HL-60 (cell line): ENCODE measurements at regions not wholly inside any gene's neighbourhood (a gene's known extent, or its start where the extent isn't known, plus 50 kb on each side); places are given as distances from the start of the nearest gene placed in this dataset.

Source experiments
- DNase-seq, 2 experiments: peaks; one replicate each; pipeline ENCODE4 v3.0.0-alpha.2; 2010 to 2020; ENCODE audit warnings: low read depth in 1 of 2, low spot score in 1 of 2
- H3K27ac ChIP-seq: fragments of 250-450 bp; sonication (Bioruptor Pico); replicated peaks from 2 replicates; pipeline ENCODE4 v1.5.1; 2020; ENCODE audit warnings: mild to moderate bottlenecking, moderate library complexity
- H3K27me3 ChIP-seq: fragments of 250-450 bp; sonication (Bioruptor Pico); 2 replicates; pipeline ENCODE4 v1.5.1; 2021; ENCODE audit warnings: mild to moderate bottlenecking, moderate library complexity; ENCODE audit not compliant: insufficient read depth, poor library complexity, severe bottlenecking
- H3K4me3 ChIP-seq: replicated peaks from 2 replicates; pipeline ENCODE4 v1.5.1; 2011; ENCODE audit warnings: mild to moderate bottlenecking, control low read depth, low read length; ENCODE audit not compliant: insufficient read depth
- GABPA ChIP-seq: IDR thresholded peaks from 2 replicates; pipeline ENCODE4 v1.6.1; 2012; ENCODE audit warnings: low read depth
- POLR2AphosphoS5 ChIP-seq: IDR thresholded peaks from 2 replicates; pipeline ENCODE4 v1.6.1; 2012; ENCODE audit warnings: low read depth
- SPI1 ChIP-seq: IDR thresholded peaks from 2 replicates; pipeline ENCODE4 v1.6.1; 2012; ENCODE audit warnings: low read depth, mild to moderate bottlenecking, borderline replicate concordance
- TF ChIP-seq, protein P1 (sequence below): IDR thresholded peaks from 2 replicates; pipeline ENCODE4 v1.6.1; 2012; ENCODE audit warnings: low read depth; ENCODE audit not compliant: insufficient replicate concordance
- TF ChIP-seq, protein P2 (sequence below): IDR thresholded peaks from one replicate; pipeline ENCODE4 v1.5.1; 2011; ENCODE audit warnings: low read length, control low read depth, inconsistent platforms; ENCODE audit not compliant: insufficient read depth

DNA sequence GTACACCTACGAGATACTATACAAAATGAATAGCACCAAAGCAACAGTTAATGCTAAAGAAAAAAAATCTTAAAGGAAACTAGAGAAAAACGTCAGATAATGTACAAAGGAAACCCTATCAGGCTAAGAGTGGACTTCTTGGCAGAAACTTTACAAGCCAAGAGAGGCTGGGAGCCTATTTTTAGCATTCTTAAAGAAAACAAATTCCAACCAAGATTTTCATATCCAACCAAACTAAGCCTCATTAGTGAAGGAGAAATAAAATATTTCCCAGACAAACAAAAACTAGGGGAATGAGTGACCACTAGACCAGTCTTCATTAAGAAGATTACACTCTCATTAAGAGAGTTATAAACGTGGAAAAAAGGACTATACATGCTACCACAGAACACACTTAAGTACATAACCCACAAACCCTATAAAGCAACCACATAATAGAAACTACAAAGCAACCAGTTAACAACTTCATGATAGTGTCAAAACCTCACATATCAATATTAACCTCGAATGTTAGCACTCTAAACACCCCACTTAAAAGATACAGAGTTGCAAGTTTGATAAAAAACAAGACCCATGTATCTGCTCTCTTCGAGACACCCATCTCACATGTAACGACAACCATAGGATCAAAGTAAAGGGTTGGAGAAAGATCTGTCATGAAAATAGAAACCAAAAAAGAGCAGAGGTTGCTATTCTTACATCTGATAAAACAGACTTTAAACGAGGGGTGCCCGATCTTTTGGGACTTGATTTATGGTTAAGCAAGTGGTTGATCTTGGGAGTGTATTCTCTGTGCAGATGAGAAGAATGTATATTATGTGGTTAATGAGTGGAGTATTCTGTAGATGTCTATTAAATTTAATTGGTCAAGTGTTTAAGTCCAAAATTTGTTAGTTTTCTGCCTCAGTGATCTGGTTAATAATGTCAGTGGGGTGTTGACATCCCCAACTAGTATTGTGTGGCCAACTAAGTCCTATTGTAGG, 1301.4 kb downstream of the PLA2G4A start:
- no peak overlapping the region for H3K27ac ChIP-seq
- H3K4me3 ChIP-seq: no peak overlapping the region
- TF ChIP-seq SPI1: no peak
- TF ChIP-seq, protein P1, sequence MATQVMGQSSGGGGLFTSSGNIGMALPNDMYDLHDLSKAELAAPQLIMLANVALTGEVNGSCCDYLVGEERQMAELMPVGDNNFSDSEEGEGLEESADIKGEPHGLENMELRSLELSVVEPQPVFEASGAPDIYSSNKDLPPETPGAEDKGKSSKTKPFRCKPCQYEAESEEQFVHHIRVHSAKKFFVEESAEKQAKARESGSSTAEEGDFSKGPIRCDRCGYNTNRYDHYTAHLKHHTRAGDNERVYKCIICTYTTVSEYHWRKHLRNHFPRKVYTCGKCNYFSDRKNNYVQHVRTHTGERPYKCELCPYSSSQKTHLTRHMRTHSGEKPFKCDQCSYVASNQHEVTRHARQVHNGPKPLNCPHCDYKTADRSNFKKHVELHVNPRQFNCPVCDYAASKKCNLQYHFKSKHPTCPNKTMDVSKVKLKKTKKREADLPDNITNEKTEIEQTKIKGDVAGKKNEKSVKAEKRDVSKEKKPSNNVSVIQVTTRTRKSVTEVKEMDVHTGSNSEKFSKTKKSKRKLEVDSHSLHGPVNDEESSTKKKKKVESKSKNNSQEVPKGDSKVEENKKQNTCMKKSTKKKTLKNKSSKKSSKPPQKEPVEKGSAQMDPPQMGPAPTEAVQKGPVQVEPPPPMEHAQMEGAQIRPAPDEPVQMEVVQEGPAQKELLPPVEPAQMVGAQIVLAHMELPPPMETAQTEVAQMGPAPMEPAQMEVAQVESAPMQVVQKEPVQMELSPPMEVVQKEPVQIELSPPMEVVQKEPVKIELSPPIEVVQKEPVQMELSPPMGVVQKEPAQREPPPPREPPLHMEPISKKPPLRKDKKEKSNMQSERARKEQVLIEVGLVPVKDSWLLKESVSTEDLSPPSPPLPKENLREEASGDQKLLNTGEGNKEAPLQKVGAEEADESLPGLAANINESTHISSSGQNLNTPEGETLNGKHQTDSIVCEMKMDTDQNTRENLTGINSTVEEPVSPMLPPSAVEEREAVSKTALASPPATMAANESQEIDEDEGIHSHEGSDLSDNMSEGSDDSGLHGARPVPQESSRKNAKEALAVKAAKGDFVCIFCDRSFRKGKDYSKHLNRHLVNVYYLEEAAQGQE: no peak
- TF ChIP-seq GABPA: no peak
- TF ChIP-seq POLR2AphosphoS5: no peak
- TF ChIP-seq, protein P2, sequence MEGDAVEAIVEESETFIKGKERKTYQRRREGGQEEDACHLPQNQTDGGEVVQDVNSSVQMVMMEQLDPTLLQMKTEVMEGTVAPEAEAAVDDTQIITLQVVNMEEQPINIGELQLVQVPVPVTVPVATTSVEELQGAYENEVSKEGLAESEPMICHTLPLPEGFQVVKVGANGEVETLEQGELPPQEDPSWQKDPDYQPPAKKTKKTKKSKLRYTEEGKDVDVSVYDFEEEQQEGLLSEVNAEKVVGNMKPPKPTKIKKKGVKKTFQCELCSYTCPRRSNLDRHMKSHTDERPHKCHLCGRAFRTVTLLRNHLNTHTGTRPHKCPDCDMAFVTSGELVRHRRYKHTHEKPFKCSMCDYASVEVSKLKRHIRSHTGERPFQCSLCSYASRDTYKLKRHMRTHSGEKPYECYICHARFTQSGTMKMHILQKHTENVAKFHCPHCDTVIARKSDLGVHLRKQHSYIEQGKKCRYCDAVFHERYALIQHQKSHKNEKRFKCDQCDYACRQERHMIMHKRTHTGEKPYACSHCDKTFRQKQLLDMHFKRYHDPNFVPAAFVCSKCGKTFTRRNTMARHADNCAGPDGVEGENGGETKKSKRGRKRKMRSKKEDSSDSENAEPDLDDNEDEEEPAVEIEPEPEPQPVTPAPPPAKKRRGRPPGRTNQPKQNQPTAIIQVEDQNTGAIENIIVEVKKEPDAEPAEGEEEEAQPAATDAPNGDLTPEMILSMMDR: no peak
- H3K27me3 ChIP-seq: no peaks in the 10 kb centered on the region
- no peak for DNase-seq

DNA sequence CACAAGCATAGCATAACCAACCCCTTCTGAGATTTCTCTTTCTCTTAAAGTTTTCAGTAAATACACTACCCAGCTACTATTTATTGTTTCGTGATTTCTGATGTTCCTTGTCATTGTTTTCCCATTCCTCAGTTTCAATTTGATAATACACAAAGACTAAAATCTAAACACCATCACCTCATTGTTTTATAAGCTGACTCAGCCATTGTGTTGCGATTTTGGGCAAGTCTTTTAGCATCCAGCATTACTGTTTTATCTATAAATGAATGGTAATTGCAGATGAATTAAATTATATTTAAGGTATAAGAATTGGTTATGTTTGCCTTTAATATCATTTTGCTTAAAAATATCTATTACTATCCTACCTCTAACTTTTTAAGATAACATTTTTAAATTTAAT, 1308.5 kb downstream of the PLA2G4A start:
- Histone ChIP-seq H3K27me3 (no peaks in the 10 kb centered on the region), H3K4me3 (no peak overlapping the region), H3K27ac (no peak overlapping the region)
- TF ChIP-seq, protein P1: no peak
- no peak for TF ChIP-seq SPI1
- TF ChIP-seq, protein P2: no peak
- no peak for TF ChIP-seq POLR2AphosphoS5
- TF ChIP-seq GABPA: no peak
- no peak for DNase-seq

DNA sequence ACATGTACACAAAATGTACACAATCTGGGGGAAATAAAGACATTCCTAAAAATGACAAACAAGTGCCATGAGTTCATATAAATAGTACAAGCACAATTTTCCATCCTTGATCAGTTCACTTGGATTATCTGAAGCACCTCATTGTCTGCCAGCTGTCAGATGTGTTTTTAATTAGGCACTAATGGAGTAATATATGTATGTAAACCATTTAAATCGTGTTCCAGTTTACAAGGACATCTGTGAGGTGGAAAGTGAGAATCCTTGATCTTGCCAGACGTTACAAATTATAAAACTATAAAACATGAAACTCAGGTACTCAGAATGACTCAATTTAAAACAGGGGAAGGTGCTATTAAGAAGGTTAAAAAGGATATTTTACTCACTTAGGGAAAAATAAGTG, 1312.2 kb downstream of the PLA2G4A start:
- no peak for DNase-seq
- H3K27ac ChIP-seq: no peak overlapping the region
- H3K4me3 ChIP-seq: no peak overlapping the region
- no peaks in the 10 kb centered on the region for H3K27me3 ChIP-seq
- TF ChIP-seq GABPA (no peak), SPI1 (no peak), POLR2AphosphoS5 (no peak)
- TF ChIP-seq, protein P2: no peak
- TF ChIP-seq, protein P1: no peak
